ENCODE measurements at regions not wholly inside any gene's neighbourhood (a gene's known extent, or its start where the extent isn't known, plus 50 kb on each side); places are given as distances from the start of the nearest gene placed in this dataset.

- no peak for TF ChIP-seq HNF4A (conservative IDR thresholded peaks at IDR 0.05)
- TF ChIP-seq RAD21 (IDR thresholded peaks at IDR 0.05): no peak
- TF ChIP-seq RXRA (IDR thresholded peaks at IDR 0.05): no peak
These were observed 1122.7 kb upstream of the ATXN7L3B start for GRCh38 chr12:73414926-73415325.
